Adrenal gland (tissue), 5 donors: ENCODE measurements at regions not wholly inside any gene's neighbourhood (a gene's known extent, or its start where the extent isn't known, plus 50 kb on each side); places are given as distances from the start of the nearest gene placed in this dataset.

Experiments used
- CTCF ChIP-seq, 6 experiments: fragments of 450-650 bp in 4 of 6; fragments of 200-600 bp in 2 of 6; sonication (generic) in 1 of 6; IDR thresholded peaks; 1 replicate in 5 of 6; 2 replicates in 1 of 6; pipeline versions ENCODE4 v1.5.1 to v1.8.0; 2016 to 2021; ENCODE audit warnings: antibody characterized with exemption in 6 of 6, mild to moderate bottlenecking in 2 of 6, moderate library complexity in 1 of 6
- POLR2A ChIP-seq, 2 donors: fragments of 450-650 bp; IDR thresholded peaks; one replicate each; pipeline ENCODE4 v1.6.1; 2017; ENCODE audit warnings: antibody characterized with exemption in 2 of 2, mild to moderate bottlenecking in 2 of 2, moderate library complexity in 1 of 2
- donor health status: DM: no; HTN: no; CAD: no.

GRCh38 chr1:29634324-29634723, 398.0 kb downstream of the PTPRU start:
- TF ChIP-seq CTCF (IDR thresholded peaks at IDR 0.05) (no peak), POLR2A (IDR thresholded peaks at IDR 0.05) (no peak)
